ENCODE measurements at regions not wholly inside any gene's neighbourhood (a gene's known extent, or its start where the extent isn't known, plus 50 kb on each side); places are given as distances from the start of the nearest gene placed in this dataset.

DNA sequence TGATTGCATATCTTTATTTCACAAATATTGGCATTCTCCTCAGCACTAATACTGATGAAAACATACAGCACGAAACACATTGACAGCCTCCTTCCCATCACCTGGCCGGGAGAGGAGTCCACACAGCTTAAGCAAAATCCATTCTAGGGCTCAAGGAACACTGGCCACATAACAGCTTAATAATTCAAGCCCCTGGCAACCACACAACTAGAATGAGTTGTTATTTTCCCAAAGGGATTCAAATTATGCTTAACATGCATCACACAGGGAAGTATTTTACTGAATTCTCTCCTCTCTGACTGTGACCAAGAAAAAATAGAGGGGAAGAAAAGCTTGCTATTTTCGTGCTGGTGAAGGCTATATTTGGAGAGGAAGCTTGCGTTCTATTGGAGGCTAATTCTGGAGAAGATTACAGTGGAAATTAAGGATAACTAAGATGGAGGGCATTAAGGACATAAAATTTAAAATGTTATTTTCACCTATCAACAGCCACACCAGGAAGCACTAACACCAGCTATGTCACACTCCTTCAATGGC is 198.5 kb downstream of the ADGRG6 start:
- DNase-seq (ENCODE audit: low read depth in 2 of 2, low spot score in 1 of 2): no peak

DNA sequence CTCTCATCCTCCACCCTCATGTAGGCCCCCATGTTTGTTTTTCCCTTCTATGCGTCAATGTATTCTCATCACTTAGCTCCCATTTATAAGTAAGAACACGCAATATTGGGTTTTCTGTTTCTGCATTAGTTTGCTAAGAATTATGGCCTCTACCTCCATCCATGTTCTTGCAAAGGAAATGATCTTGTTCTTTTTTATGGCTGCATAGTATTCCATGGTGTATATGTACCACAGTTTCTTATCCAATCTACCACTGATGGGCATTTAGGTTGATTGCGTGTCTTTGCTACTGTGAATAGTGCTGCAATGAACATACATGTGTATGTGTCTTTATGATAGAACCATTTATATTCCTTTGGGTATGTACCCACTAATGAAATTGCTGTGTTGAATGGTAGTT is 200.0 kb downstream of the ADGRG6 start:
- no peak for DNase-seq (ENCODE audit: low read depth in 2 of 2, low spot score in 1 of 2)

- DNase-seq (ENCODE audit: low read depth in 2 of 2, low spot score in 1 of 2): no peak
Measured at GRCh38 chr6:142507065-142507464, 205.3 kb downstream of the ADGRG6 start.

- no peak for DNase-seq (ENCODE audit: low read depth in 2 of 2, low spot score in 1 of 2)
Measured at GRCh38 chr6:142510211-142510610, 208.4 kb downstream of the ADGRG6 start.

DNA sequence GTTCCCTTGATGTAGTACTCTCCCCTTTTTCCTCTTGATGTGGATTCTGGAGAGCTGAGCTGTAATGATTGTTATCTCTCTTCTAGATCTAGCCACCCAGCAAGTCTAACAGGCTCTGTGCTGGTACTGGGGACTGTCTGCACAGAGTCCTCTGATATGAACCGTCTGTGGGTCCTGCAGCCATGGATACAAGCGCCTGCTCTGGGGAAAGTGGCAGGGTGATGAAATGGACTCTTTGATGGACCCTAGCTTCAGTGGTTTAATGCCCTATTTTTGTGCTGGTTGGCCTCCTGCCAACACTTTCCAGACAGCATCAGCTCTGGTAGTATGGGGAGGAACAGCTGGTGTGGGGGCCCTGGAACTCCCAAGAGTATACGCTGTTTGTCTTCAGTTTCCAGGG is 216.3 kb downstream of the ADGRG6 start:
- no peak for DNase-seq (ENCODE audit: low read depth in 2 of 2, low spot score in 1 of 2)

- DNase-seq (ENCODE audit: low read depth in 2 of 2, low spot score in 1 of 2): no peak
Measured at GRCh38 chr6:142518761-142519160, 217.0 kb downstream of the ADGRG6 start.

- no peak for DNase-seq (ENCODE audit: low read depth in 2 of 2, low spot score in 1 of 2)
Measured at GRCh38 chr6:142521791-142522190, 220.0 kb downstream of the ADGRG6 start.

GRCh38 chr6:142523515-142524375 is 221.9 kb downstream of the ADGRG6 start:
- DNase-seq (ENCODE audit: low read depth in 2 of 2, low spot score in 1 of 2): no peak

GRCh38 chr6:142530566-142530965 is 228.8 kb downstream of the ADGRG6 start:
- no peak for DNase-seq (ENCODE audit: low read depth in 2 of 2, low spot score in 1 of 2)

- no peak for DNase-seq (ENCODE audit: low read depth in 2 of 2, low spot score in 1 of 2)
Measured at GRCh38 chr6:142531727-142532126, 229.9 kb downstream of the ADGRG6 start.

DNA sequence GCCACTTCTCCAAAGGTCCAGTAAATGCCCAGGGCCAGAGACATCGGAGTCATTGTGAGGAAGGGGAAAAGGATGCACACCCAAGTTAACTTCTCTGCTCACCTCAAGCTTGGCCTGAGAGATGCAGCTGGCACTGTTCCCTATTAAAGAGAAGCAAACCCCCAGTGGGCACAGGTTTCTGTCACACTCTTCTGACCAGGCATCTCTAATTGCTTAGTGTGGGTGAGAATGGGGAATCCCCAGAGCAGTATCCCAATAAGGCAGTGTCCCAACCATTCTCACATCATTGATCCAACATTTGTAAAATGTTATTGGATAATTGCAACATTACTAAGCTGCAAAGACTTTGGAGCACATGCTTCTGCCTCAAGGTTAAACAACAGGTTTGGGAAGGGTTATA is 232.3 kb downstream of the ADGRG6 start:
- DNase-seq (ENCODE audit: low read depth in 2 of 2, low spot score in 1 of 2): no peak

- no peak for DNase-seq (ENCODE audit: low read depth in 2 of 2, low spot score in 1 of 2)
Measured at GRCh38 chr6:142534484-142534883, 232.7 kb downstream of the ADGRG6 start.

DNA sequence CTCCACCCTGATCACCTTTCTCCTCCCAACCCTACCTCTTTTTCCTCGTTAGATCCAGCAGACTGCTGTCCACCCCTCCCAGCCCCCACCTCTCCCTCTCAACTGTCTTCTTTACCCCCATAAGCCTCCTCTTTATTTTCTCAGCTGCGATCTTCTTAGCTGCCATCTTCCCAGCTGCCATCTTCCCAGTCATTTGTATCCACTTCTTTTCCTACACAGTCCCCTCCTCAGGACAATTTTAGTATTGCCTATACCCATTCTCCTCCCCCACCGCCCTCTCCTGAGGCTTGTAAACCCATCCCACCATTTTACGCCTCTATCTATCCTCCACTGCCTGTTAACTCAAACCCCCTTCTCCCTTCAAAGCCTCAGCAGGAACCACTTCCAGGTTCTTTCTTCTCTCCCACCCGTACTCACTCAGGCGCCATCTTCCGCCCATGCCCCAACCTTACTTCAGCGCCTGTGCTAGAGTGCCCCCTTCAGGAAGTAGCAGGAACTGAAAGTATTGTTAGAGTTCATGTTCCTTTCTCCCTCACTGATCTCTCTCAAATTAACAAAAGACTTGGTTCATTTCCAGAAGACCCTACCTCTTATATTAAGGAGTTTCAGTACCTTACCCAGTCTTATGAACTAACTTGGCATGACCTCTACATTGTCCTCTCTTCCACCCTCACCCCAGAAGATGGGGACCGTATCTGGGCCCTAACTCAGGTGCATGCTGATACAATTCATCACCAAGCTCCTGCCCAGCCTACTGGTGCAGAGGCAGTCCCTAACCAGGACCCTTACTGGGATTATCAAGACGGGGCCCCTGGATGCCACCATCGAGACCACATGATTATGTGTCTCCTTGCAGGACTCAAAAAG is 236.0 kb downstream of the ADGRG6 start:
- DNase-seq (ENCODE audit: low read depth in 2 of 2, low spot score in 1 of 2): no peak

- no peak for DNase-seq (ENCODE audit: low read depth in 2 of 2, low spot score in 1 of 2)
Measured at GRCh38 chr6:142542704-142543233, 241.0 kb downstream of the ADGRG6 start.

GRCh38 chr6:142543606-142544005 is 241.8 kb downstream of the ADGRG6 start:
- DNase-seq (ENCODE audit: low read depth in 2 of 2, low spot score in 1 of 2): no peak

DNA sequence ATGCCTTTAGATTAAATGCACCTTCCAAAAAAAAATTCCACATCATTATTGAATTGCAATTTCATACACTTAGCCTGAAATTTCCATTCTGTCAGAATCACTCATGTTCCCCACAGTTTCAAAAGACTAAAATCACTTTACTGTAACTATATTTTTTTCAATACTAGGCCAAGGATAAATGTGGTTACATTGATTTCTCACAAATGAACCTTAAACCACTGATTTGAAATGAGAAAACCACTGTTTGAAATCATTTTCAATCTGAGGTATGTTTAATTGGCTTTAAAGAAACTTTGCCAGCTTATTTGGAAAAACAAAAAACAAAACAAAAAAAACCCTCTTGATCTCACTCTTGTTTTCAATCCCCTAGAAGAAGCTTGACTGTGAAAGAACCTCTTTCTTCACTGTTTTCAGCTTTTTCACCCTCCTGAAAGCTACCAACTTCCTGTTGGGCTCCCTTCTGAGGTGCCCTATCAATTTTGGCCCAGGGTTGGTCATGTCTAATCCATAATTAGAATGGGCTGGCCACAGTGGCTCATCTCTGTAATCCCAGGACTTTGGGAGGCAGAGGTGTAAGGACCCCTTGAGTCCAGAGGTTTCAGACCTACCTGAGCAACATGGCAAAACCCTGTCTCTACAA is 242.5 kb downstream of the ADGRG6 start:
- DNase-seq (ENCODE audit: low read depth in 2 of 2, low spot score in 1 of 2): no peak

DNA sequence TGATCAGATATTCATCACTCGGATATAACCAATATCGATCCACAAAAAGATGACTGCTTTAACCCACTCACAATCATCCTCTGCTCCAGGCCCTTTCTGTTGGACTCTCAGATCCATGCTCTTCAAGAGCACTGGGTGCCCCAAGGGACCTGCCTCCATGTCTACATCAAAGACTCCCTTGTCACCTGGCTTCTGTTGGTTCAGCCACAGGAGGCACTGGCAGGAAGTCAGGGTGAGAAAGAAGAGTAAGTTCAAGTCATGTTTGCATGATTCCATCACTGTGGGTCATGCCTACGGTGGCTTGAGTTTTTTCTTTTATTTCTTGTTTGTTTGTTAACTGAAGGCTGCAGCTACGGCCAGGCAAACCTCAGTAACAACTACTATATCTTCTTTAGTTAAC is 243.3 kb downstream of the ADGRG6 start:
- no peak for DNase-seq (ENCODE audit: low read depth in 2 of 2, low spot score in 1 of 2)

DNA sequence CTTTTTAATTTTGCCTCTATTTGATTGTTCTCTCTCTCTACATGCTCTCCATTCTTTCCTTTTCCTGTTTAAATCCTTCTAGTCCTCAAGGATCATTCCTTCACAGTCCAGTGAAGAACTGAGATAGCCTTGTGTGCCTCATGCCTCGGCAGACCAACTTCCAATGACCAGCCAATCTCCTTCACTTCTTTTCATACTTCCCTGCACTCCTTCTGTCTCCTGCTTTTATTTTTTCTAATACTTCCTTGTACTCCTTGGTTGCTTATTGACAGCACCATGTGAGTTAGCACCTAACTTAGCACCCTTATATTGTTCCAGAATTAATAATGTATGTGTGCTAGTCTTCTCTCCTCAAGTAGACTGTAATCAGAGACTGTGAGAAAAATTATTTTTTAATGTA is 246.8 kb downstream of the ADGRG6 start:
- no peak for DNase-seq (ENCODE audit: low read depth in 2 of 2, low spot score in 1 of 2)

DNA sequence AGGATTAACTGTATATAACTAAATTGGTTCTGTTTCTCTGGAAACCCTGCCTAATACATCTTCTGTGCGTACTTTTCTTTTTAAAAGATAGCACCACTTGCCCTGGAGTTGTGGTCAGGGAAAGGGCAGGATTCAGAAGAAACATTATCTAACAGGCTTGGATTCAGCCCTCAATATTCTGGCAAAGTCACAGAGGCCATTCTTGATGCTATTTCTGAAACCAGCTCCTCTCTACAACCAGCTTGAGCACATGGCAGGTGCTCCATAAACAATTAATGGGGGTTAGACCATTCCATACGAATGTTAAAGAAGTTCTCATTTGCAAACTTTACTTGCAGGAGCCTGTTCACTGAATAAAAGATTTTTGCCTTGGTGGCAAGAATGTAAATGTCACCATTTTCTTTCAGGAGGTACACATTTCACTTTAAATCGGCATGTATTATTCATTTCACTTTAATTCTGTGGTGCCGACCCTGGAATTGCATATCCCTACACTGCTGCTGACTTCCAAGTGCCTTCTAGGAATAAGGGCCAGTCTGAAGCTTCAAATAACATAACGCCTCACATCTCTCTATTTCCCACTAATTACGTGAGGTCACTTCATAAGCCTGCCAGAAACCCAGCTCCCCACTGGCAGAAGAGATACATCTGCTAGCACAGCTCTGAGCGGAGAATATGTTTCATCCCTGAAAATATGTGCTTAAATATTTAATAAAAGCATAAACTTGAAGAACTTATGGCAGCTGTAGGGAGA is 248.7 kb downstream of the ADGRG6 start:
- DNase-seq (ENCODE audit: low read depth in 2 of 2, low spot score in 1 of 2): no peak

DNA sequence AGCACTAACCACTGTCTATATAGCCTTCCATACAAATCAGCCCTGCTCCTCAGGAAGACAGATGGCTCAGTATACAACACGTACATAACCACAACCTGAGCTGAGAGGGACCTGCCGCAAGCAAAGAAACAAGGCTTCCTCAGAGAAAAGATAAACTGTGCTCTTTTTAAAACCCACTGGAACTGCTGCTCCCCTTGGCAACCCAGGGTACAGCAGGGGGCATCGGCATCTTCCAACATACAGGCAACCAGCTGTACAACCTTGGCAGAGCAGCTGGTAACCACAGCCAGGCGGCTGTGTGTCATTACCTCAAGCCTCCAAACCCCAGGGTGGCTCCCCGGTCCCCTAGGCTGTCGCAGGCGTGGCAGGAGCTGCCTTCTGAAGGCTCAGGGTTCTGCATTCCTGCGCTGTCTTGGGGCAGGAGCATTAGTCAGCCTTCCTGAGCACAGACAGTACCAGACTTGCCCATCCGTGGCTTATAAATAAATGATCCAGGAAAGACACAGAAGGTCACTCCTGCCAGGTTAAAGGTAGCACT is 249.5 kb downstream of the ADGRG6 start:
- peak in 1 of 2 donors; percentile 15 for DNase-seq (ENCODE audit: low read depth in 2 of 2, low spot score in 1 of 2)

Data from stimulated activated CD8-positive, alpha-beta memory T cell treated with anti-CD3 and anti-CD28 coated beads, Interleukin-4, amount 100 ng/mL, for 1 hour (primary cell).